ENCODE measurements at regions not wholly inside any gene's neighbourhood (a gene's known extent, or its start where the extent isn't known, plus 50 kb on each side); places are given as distances from the start of the nearest gene placed in this dataset.

- no peak for DNase-seq (ENCODE audit: low read depth)
Measured at GRCh38 chr5:4197151-4197550, 601.5 kb downstream of the IRX1 start.

- DNase-seq (ENCODE audit: low read depth): no peak
Measured at GRCh38 chr5:4198461-4198860, 602.8 kb downstream of the IRX1 start.

- no peak for DNase-seq (ENCODE audit: low read depth)
Measured at GRCh38 chr5:4199049-4199841, 603.6 kb downstream of the IRX1 start.

- no peak for DNase-seq (ENCODE audit: low read depth)
Measured at GRCh38 chr5:4203146-4203545, 607.5 kb downstream of the IRX1 start.

GRCh38 chr5:4204276-4205141 is 608.9 kb downstream of the IRX1 start:
- DNase-seq (ENCODE audit: low read depth): no peak

GRCh38 chr5:4205398-4205797 is 609.8 kb downstream of the IRX1 start:
- DNase-seq (ENCODE audit: low read depth): no peak

- DNase-seq (ENCODE audit: low read depth): no peak
Measured at GRCh38 chr5:4206127-4206526, 610.5 kb downstream of the IRX1 start.

GRCh38 chr5:4207486-4207885 is 611.9 kb downstream of the IRX1 start:
- DNase-seq (ENCODE audit: low read depth): no peak

- no peak for DNase-seq (ENCODE audit: low read depth)
Measured at GRCh38 chr5:4208537-4208936, 612.9 kb downstream of the IRX1 start.

- no peak for DNase-seq (ENCODE audit: low read depth)
Measured at GRCh38 chr5:4208996-4209395, 613.4 kb downstream of the IRX1 start.

- DNase-seq (ENCODE audit: low read depth): no peak
Measured at GRCh38 chr5:4212071-4212739, 616.6 kb downstream of the IRX1 start.

GRCh38 chr5:4212981-4213819 is 617.6 kb downstream of the IRX1 start:
- DNase-seq (ENCODE audit: low read depth): no peak

- no peak for DNase-seq (ENCODE audit: low read depth)
Measured at GRCh38 chr5:4215143-4215542, 619.5 kb downstream of the IRX1 start.

- no peak for DNase-seq (ENCODE audit: low read depth)
Measured at GRCh38 chr5:4216142-4216541, 620.5 kb downstream of the IRX1 start.

- no peak for DNase-seq (ENCODE audit: low read depth)
Measured at GRCh38 chr5:4220016-4220415, 624.4 kb downstream of the IRX1 start.

- no peak for DNase-seq (ENCODE audit: low read depth)
Measured at GRCh38 chr5:4221048-4221447, 625.4 kb downstream of the IRX1 start.

GRCh38 chr5:4222147-4222546 is 626.5 kb downstream of the IRX1 start:
- DNase-seq (ENCODE audit: low read depth): no peak

- no peak for DNase-seq (ENCODE audit: low read depth)
Measured at GRCh38 chr5:4222821-4223220, 627.2 kb downstream of the IRX1 start.

- DNase-seq (ENCODE audit: low read depth): no peak
Measured at GRCh38 chr5:4225741-4226140, 630.1 kb downstream of the IRX1 start.

- DNase-seq (ENCODE audit: low read depth): no peak
Measured at GRCh38 chr5:4226565-4226964, 630.9 kb downstream of the IRX1 start.

GRCh38 chr5:4228708-4229107 is 633.1 kb downstream of the IRX1 start:
- DNase-seq (ENCODE audit: low read depth): no peak

All from EH (cell line).